ENCODE measurements at regions not wholly inside any gene's neighbourhood (a gene's known extent, or its start where the extent isn't known, plus 50 kb on each side); places are given as distances from the start of the nearest gene placed in this dataset.
"Not testable (repeated sequence)": the region's sequence is repeated elsewhere in the genome, so short reads cannot be mapped to it uniquely, and the experiment has no call there.

DNA sequence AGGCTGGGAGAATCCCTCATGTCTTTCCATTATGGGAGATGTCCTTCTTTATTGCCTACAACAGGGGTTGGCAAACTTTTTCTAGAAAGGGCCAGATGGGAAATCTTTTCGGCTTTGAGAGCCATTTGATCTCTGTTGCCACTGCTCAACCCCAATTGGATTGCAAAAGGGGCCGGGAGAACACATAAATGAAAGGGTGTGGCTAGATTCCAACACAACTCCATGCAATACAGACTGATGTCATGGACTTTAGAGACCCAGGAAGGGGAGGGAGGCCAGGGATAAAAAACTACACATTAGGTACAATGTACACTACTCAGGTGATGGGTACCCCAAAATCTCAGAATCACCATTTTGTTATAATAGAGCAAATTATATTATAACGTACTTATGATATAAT lies 97.6 kb upstream of the SIM2 start:
- no peak for DNase-seq

DNA sequence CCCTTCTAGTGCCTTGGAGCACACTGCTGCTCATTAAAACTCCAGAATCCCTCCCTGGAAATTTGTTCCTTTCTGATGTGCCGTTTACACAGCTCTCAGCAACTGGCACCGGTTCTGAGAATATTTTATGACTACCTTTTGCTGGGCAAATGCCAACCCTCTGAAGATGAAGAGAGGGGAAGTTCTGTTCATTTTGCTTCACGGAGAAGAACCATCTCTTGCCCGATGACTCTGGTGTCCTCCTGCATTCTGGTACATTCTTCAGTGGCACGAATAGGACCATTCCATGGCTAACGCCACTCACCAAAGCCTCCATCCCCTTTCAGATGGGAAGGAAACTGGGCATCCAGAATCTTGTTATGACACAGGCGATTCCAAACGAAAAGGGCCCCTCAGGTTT lies 96.2 kb upstream of the SIM2 start:
- no peak for DNase-seq

DNA sequence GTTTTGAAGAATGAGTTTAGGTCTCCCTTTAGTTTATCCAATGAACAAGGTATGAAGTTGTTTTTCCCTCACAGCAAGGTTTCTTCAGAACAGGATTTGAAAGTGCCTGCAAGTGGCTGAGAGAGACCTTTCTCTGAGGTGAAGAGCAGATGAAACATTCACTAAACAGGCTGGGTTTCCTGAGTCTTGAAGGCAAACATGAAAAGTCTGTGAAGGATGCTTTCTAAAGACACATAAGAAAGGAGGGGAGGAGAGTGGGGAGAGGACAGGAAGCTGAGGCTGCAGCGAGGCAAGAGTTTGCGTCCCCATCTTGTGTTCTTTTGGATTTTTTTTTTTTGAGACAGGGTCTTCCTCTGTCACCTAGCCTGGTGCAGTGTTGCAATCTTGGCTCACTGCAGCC lies 95.7 kb upstream of the SIM2 start:
- DNase-seq = no peak

DNA sequence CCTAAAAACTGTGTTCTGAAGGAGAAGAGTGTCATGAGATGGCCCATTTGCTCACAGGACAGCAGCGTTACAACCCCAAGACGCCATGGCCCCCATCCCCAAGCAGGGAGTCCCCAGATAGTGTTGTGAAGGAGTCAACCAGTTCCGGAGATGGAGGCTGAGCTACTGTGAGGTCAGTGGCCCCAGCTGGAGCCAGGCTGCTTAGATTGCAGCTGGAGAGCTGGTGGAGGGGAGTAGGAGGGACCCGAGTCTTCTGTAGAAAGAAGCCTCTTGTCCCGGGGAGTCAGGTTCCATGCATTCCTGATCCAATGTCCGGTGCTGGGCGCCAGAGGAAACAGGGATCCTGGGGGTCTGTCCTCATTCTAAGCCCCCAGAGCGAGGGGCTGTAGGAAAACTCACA lies 93.5 kb upstream of the SIM2 start:
- DNase-seq = peak in 1 of 14 donors; percentile 8

DNA sequence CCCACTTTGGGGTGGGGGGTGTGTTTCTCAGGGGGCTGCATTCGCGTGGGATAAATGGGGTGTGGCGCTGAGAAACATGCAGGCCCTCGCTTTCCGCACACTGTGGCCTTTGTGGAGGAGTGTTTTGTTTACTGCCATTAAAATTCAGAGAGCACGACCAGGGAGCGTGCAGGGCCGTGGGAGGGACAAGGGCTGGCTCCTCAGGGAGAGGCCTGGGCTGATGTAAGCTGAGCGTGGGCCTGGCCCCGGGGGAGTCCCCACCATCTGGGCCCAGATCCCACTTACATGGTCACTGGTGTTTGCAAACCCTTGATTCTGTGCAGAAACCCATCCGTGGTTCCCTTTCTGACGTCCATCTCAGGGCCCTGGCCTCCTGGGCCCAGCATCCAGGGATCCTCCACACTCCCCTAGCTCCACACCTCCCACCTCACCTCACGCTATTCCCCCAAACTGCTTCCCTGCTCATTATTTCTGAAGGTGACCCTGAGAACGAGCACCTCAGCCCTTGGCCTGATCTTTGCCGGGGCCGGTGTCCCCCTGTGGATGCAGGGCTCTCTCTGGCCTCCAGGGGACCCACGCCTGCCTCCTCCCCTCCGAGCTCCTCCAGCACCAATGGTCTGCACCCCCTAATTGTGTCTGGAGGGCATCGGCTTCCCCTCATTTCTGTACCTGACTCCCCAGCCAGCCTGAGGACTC lies 92.5 kb upstream of the SIM2 start:
- DNase-seq = peak in 1 of 14 donors; percentile 18

DNA sequence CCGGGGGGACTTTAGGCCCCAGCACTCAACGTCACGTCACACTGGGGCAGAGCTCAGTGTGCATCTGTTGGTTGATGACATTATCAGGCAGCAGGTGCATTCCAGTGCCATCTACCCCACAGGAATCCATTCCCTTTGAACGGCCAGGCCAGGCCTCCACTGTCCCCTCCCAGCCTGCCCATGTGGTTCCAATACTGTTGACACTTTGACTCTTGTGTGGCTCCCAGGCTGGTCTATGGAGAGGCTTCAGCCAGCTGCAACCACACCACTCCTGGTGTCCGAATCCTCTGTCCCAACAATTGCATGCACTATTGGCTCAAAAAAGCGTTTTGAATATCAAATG lies 92.0 kb upstream of the SIM2 start:
- no peak for DNase-seq

DNA sequence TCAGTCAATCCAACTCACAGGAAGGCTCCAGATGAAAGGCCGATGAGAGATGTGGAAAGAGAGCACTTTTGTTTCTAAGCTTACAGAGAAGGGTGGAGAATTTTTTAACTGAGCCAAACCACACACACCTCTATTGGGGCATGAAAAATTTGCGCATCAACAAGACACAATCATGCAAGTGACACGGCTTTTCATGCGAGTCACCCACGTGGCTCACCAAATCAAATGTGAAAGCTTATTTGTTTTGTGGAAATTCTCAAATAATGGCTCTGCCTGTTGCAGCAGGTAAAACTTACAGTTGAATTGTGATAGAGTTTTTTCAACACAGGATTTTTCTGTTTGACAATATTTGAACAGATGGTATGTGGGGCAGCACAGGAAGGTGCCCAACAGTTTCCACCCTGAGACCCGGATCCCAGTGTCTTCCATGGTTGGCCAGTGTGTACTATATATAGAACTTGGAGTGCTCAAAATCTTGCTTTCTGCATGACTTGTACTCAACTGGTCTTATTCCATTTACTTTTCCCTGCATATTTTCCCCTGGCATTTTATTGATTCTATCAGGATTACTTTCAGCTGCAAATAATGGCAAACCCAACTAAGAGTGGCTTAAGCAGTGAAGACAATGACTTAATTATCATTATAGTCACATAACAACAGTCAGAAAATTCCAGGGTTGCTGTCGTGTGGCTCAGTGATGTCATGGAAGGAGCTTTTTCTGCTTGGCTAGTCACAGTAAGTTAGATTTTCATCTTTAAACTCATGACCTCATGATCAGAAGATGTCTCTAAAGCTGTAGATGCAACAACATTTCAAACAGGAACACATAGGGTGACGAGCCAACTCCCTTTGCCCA lies 90.6 kb upstream of the SIM2 start:
- DNase-seq = peak in 1 of 14 donors; percentile 63

DNA sequence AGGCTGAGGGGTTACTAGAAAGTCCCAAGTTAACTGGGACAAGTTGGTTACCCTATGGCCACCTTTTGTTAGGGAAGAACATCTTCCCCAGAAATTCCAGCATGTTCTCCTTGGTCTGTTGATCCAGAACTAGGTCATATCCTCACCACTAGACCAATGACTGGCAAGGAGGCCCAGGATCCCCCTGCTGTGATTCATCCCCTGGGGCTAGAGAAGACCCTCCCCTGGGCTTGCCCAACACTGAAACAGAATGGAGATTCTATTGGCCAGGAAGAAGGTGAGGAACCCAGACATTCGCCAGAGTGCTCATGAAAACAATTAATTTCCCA lies 90.1 kb upstream of the SIM2 start:
- DNase-seq = no peak

DNA sequence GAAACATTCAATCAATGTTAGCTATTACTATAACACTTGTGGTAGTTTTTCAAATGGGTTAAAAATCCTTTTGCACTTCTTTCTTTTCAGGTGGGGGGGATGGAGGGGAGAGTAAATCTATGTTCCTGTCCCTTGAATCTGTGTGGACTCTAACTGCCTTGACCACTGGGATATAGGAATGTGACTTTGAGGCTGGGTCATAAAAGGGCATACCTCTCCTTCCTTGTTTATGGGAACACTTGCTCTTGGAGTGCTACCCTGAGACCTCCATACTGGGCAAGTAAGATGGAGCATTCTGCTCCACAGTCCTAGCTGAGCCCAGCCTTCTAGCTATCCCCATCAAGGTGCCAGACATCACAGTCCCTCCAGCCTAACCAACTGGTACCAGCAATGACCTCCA lies 89.3 kb upstream of the SIM2 start:
- no peak for DNase-seq

DNA sequence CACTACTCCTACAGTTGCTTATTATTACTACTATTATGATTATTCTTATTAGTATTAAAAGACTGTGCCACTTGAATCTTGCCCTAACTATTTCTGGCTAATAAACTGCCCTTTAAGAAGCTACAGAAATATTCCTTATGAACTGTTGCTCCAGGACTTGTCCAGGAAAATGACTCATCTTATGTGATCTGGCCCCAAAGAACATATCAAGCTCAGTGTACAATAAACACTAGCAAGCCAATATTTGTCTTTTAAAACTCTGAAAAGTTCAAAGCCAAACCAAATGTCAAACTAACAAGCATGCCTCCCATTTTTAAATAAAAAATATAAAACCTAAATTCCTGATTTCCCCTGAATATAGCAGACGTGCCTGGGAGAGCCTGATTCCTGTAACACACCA lies 88.7 kb upstream of the SIM2 start:
- DNase-seq = no peak

DNA sequence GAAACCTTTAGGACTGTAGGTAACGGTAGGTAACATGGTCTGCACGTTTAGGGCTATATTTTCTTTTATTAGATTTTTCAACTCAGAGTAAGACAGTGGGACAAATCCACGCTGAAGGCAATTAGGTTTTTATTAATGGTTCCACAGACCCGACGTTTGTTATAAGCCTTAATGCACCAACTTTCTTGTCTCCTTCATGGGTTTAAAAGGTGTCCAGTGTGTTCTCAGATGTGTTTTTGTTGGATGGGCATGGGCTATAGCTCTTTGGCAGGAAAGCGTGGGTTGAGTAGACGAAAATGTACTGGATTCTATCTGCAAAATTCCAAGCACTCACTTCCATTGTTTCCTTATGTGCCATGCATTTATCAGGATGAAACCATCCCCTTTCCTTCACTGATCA lies 88.0 kb upstream of the SIM2 start:
- no peak for DNase-seq

DNA sequence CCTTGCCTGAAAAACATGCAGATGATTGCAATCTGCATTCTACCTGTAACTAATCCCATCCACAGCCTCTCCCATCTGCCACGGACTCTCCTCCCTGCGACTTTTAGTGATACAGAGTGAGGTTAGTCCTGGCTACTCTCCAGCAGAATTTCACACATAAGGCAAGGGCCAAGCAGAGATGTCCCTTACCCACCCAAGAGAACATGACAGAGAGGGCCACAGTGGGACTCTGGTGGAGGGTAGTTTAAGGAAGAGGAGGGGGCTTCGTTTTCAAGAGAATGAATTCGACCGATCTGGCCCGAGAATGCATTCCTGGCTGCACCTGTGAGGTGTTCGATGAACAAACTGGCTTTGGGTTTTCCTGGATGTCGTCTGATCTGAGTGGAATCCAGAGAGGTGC lies 87.5 kb upstream of the SIM2 start:
- DNase-seq = peak in 1 of 14 donors; percentile 28

DNA sequence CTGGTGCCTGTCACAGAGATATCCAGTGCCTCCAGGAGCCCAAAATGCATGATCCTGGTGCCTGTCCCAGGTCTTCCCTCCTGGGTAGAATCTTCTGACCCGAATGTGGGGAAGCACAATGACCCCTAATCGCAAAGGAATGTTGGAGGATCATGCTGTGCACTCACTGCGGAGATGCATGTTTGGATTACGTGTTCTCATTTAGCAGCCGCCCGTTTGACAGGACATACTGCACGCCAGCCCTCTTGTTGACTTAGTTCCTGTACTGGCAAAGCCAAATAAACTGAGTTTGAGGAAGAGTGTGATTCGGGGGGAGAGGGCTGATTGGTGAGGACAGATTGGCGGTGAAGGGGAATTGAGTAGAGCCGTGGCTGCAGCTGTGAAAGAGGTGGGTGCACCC lies 85.9 kb upstream of the SIM2 start:
- DNase-seq = no peak

DNA sequence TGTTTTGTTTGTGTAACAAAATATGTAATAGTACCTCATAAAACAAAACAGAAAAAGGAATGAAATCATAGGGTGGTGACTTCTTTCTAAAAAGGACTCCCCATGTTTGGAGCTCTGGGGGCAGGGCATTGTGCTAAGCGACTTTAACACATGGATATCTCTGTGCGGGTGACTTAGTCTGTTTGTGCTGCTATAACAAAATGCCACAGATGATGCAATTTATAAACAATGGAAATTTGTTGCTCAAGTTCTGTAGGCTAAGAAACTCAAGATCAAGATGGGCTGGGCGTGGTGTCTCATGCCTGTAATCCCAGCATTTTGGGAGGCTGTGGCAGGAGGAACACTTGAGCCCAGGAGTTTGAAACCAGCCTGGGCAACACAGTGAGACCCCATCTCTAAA lies 85.4 kb upstream of the SIM2 start:
- DNase-seq = no peak

DNA sequence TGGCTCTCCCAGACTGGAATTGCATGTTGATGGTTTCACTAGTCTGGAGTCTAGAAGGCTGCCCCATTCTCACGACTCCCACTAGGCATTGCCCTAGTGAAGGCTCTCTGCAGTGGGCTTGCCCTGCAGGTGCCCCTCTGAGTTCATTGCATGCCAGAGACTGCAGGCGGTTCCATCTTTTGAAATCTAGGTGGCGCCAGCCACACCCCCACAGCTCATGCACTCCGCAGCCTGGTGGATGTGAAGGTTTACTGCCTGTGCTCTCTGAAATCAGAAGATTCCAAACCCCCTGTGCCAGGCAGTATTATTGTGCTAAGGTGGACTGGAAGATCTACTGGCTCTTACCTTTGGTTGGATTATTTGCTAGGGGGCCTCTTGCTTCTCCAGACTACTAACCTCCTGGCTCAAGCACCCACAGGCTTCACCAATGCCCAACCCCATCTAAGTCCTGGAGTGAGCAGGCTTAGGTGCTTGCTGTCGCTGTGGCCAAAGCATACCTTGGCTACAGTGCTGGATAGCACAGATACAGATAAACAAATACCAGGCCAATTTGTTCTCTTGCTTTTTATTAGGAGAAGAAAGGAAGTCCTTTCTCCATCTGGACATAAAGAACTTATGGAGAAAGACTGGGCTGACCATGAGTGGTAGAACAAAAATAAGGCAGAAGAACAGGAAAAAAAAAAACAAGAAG lies 83.5 kb upstream of the SIM2 start:
- no peak for DNase-seq

DNA sequence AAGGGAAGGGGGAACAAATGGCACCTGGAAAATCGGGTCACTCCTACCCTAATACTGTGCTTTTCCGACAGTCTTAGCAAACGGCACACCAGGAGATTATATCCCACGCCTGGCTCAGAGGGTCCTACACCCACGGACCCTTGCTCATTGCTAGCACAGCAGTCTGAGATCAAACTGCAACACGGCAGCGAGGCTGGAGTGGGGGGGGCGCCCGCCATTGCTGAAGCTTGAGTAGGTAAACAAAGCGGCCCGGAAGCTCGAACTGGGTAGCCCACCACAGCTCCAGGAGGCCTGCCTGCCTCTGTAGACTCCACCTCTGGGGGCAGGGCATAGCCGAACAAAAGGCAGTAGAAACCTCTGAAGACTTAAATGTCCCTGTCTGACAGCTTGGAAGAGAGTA lies 82.1 kb upstream of the SIM2 start:
- not testable (repeated sequence) for DNase-seq

DNA sequence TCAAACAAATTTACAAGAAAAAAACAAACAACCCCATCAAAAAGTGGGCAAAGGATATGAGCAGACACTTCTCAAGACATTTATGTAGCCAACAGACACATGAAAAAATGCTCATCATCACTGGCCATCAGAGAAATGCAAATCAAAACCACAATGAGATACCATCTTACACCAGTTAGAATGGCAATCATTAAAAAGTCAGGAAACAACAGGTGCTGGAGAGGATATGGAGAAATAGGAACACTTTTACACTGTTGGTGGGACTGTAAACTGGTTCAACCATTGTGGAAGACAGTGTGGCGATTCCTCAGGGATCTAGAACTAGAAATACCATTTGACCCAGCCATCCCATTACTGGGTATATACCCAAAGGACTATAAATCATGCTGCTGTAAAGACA lies 77.1 kb upstream of the SIM2 start:
- not testable (repeated sequence) for DNase-seq

DNA sequence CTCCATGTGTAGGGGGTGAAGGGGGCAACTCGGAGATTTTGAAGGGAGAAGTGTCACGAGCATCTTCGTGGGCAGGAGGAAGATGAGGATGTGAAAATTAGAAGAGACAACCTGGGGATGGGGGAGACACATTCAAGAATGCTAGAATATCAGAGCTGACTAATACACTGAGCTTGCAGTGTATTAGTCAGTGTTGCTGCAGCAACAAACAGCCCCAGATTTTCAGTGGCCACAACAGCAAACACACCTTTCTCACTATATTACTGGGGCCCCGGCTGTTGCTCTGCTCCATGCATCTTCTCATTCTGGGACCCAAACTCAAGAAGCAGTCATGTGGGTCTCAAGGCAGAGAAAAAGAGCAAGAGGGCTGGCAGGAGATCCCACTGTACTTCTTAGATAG lies 74.8 kb upstream of the SIM2 start:
- DNase-seq = no peak

DNA sequence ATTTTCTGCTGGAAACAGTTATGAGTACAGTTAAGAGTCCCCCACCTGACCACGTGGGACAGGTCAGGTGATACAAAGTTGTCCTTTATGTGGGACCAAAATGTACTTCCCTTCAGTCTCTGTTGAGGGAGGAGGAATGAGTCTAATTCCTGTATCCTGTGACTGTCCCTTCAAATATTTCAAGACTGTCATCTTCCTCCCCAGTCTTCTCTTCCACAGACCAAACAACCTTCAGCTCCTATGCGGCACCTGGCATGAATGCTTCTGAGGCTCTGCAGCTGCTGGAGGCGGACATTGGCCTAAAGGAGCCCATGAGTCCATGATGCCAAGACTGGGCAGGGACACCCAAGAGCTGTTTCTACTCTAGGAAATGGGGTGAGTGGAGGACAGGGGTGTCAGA lies 72.1 kb upstream of the SIM2 start:
- no peak for DNase-seq

DNA sequence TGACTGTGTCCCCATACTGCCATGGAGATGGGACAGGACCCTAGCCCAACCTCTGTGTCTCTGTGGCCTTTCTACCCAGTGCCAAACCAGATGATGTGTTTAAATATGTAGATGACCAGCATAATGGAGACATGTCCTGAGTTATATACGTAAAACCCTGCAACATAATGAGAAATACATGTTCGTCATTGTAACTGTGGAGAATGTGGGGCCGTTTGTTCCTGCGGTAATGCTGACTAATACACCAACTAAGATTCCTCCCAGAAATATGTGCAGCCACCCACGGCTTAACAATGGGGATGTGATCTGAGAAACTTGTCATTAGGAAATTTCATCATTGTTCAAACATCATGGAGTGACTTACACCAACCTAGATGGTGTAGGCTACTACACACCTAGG lies 71.7 kb upstream of the SIM2 start:
- no peak for DNase-seq

DNA sequence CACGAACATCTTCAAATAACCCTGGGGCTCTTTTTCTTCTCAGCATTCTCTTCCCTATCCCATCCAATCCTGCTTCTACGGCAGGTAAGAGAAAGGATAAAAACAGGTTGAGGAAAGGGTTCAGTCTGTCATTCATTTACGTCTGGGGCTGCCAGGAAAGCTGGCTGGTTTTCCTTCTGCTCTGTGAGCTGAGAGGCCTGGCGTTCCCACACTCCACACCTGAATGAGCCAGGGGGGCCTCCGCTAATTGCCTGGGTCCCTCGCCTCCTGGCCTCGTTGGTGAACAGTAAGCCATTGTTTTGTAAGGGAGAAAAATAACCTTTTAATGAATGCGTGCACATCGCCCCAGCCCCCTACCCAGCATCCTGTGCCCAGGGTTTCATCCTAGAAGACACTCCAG lies 70.8 kb upstream of the SIM2 start:
- no peak for DNase-seq

DNA sequence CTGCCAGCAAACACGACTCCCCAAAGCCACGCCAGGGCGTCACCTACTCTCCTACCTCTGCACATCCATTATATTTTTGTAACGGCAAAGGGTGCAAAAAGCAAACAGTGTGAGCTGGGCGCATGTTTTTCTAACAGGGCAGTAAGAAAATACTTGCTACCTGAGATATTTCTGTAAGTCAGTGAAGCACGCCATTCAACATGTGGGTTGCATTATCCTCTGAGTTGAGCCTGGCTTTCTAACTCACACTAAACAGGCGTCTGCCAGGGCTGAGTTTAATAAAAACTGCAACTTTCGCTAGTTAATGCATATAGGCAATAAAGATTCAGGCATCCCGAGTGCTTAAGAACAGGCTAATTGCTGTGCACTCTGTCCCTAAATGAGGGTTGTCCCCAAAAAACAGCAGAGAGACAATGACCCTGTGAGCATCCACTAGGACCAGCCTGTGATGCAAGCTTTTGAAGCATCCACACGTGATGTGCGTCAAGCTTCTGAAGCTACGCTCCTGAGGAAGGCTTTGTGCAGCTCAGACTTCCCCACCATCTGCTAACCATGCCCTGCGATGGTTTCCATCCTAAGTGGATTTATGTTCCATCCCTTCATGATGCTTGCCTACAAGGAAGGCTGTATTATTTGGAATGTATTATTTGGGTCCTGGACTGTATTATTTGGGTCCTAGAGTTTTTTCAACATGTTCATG lies 70.0 kb upstream of the SIM2 start:
- no peak for DNase-seq

DNA sequence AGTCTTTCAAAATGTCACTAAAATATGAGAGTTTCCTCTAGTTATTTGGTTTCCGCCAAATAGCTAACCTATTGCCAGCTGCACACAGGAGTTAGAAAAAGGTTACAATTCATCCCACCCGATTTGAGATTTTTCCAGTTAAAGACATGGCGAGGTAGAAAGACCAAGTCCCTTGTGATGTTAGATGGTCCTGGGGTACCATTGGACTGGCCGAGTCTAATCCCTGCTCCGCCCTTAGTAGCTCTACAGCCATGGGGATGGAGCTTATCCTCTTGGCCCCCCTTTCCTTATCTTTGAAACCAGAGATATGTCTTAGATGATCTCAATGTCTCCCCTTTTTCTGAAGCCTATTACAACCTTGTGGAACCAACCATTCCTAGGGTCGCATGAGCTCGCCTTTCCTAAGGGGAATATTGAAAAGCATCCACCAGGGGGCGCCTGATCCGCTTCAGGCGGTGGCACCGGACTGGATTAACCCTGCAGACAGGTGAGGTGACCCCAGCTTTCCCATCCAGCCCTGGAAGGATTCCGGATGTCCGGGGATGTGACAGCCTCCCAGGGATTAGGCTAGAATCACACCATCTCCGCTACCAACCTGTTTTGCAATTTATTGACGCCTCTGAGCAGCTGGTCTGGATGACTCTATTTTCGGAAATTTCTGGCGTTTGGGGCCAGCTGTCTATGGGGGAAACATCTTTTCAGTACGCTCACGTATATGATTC lies 68.3 kb upstream of the SIM2 start:
- DNase-seq = peak in 4 of 14 donors; percentile 2 to 27 (median 14)
